HEK293 (cell line): ENCODE measurements at regions not wholly inside any gene's neighbourhood (a gene's known extent, or its start where the extent isn't known, plus 50 kb on each side); places are given as distances from the start of the nearest gene placed in this dataset.

Source experiments
- CTCF ChIA-PET: fragments of 350-600 bp; formaldehyde crosslinking; extraction: SDS; loops from one replicate; lab custom pipeline; 2021; ENCODE audit warnings: antibody characterized with exemption; lab: Yijun Ruan, JAX
- POLR2A ChIA-PET: fragments of 300-600 bp; formaldehyde crosslinking; extraction: SDS; loops from one replicate; lab custom pipeline; 2020; ENCODE audit warnings: antibody characterized with exemption, inconsistent platforms; lab: Yijun Ruan, JAX
- H3K27ac ChIP-seq: fragments of 200-500 bp; sonication (Bioruptor generic); 2 replicates; pipeline ENCODE4 v1.5.1; 2014; ENCODE audit warnings: low read depth, low read length, control low read depth, inconsistent platforms; ENCODE audit errors: extremely low read depth
- H3K36me3 ChIP-seq, 2 experiments: fragments of 200-500 bp in 1 of 2; sonication (Bioruptor generic) in 1 of 2; 1 replicate in 1 of 2; 2 replicates in 1 of 2; pipeline ENCODE4 v1.5.1; 2014 to 2017; ENCODE audit warnings: inconsistent platforms in 2 of 2, low read length in 2 of 2; ENCODE audit not compliant: control insufficient read depth in 2 of 2, insufficient read depth in 1 of 2
- H3K4me1 ChIP-seq: fragments of 200-500 bp; sonication (Bioruptor generic); 2 replicates; pipeline ENCODE4 v1.5.1; 2014; ENCODE audit warnings: mild to moderate bottlenecking, low read length, inconsistent platforms; ENCODE audit not compliant: control insufficient read depth, insufficient read depth
- H3K4me3 ChIP-seq: 2 replicates; pipeline ENCODE4 v1.5.1; 2011; ENCODE audit warnings: low read depth, mild to moderate bottlenecking, control low read depth, low read length, moderate library complexity
- H3K9me3 ChIP-seq: fragments of 200-500 bp; sonication (Bioruptor generic); 2 replicates; pipeline ENCODE4 v1.5.1; 2014; ENCODE audit warnings: low read depth, low read length, inconsistent platforms; ENCODE audit not compliant: control insufficient read depth, insufficient read depth
- GLI4 ChIP-seq: fragments of 450-650 bp; formaldehyde crosslinking; IDR thresholded peaks from 2 replicates; pipeline ENCODE4 v1.5.1; 2016; ENCODE audit warnings: missing biosample characterization, missing genetic modification characterization
- KLF16 ChIP-seq: fragments of 450-650 bp; formaldehyde crosslinking; IDR thresholded peaks from 2 replicates; pipeline ENCODE4 v1.5.1; 2017; ENCODE audit warnings: missing biosample characterization, missing genetic modification characterization
- SALL2 ChIP-seq: fragments of 450-650 bp; formaldehyde crosslinking; IDR thresholded peaks from 2 replicates; pipeline ENCODE4 v1.5.0; 2017; ENCODE audit warnings: missing biosample characterization, mild to moderate bottlenecking, missing genetic modification characterization, borderline replicate concordance
- TRIM28 ChIP-seq: IDR thresholded peaks from 2 replicates; pipeline ENCODE4 v1.6.1; 2011; ENCODE audit warnings: low read length, control low read depth, borderline replicate concordance
- ZFP69B ChIP-seq: fragments of 450-650 bp; formaldehyde crosslinking; IDR thresholded peaks from 2 replicates; pipeline ENCODE4 v1.5.1; 2016; ENCODE audit warnings: missing biosample characterization, missing genetic modification characterization
- ZNF175 ChIP-seq: fragments of 450-650 bp; formaldehyde crosslinking; IDR thresholded peaks from 2 replicates; pipeline ENCODE4 v1.5.1; 2016; ENCODE audit warnings: missing biosample characterization, missing genetic modification characterization
- ZNF202 ChIP-seq: fragments of 450-650 bp; formaldehyde crosslinking; IDR thresholded peaks from 2 replicates; pipeline ENCODE4 v1.5.1; 2016; ENCODE audit warnings: missing biosample characterization, missing genetic modification characterization, borderline replicate concordance
- ZNF239 ChIP-seq: fragments of 450-650 bp; formaldehyde crosslinking; IDR thresholded peaks from 2 replicates; pipeline ENCODE4 v1.5.1; 2016; ENCODE audit warnings: missing biosample characterization, missing genetic modification characterization
- ZNF274 ChIP-seq, 2 experiments: fragments of 200-500 bp in 1 of 2; fragments of 450-650 bp in 1 of 2; sonication (Bioruptor generic) in 1 of 2; formaldehyde crosslinking in 1 of 2; IDR thresholded peaks; 2 replicates each; pipeline versions ENCODE4 v1.5.1 to v1.6.1; 2014 to 2016; ENCODE audit warnings: borderline replicate concordance in 1 of 2, inconsistent platforms in 1 of 2, low read length in 1 of 2, missing biosample characterization in 1 of 2, missing genetic modification characterization in 1 of 2
- ZNF292 ChIP-seq: fragments of 450-650 bp; formaldehyde crosslinking; IDR thresholded peaks from 2 replicates; pipeline ENCODE4 v1.5.1; 2016; ENCODE audit warnings: low read depth, missing biosample characterization, missing genetic modification characterization, borderline replicate concordance
- ZNF335 ChIP-seq: fragments of 450-650 bp; formaldehyde crosslinking; conservative IDR thresholded peaks from 2 replicates; pipeline ENCODE4 v1.5.1; 2016; ENCODE audit warnings: missing biosample characterization, missing genetic modification characterization
- ZNF354C ChIP-seq: fragments of 450-650 bp; formaldehyde crosslinking; IDR thresholded peaks from 2 replicates; pipeline ENCODE4 v1.5.1; 2016; ENCODE audit warnings: missing biosample characterization, missing genetic modification characterization, low read depth, borderline replicate concordance
- ZNF510 ChIP-seq: fragments of 450-650 bp; formaldehyde crosslinking; IDR thresholded peaks from 2 replicates; pipeline ENCODE4 v1.5.1; 2018; ENCODE audit warnings: mild to moderate bottlenecking, missing genetic modification characterization, missing biosample characterization; ENCODE audit not compliant: insufficient replicate concordance
- ZNF558 ChIP-seq: fragments of 450-650 bp; formaldehyde crosslinking; IDR thresholded peaks from 2 replicates; pipeline ENCODE4 v1.5.1; 2016; ENCODE audit warnings: missing biosample characterization, missing genetic modification characterization
- ZNF623 ChIP-seq: fragments of 450-650 bp; formaldehyde crosslinking; IDR thresholded peaks from 2 replicates; pipeline ENCODE4 v1.5.1; 2016; ENCODE audit warnings: missing biosample characterization, missing genetic modification characterization
- ZNF707 ChIP-seq: fragments of 450-650 bp; formaldehyde crosslinking; IDR thresholded peaks from 2 replicates; pipeline ENCODE4 v1.5.1; 2016; ENCODE audit warnings: missing biosample characterization, missing genetic modification characterization
- ZNF76 ChIP-seq: fragments of 450-650 bp; formaldehyde crosslinking; IDR thresholded peaks from 2 replicates; pipeline ENCODE4; 2016; ENCODE audit warnings: low read depth, missing biosample characterization, missing genetic modification characterization, borderline replicate concordance
- ZSCAN23 ChIP-seq: fragments of 450-650 bp; formaldehyde crosslinking; IDR thresholded peaks from 2 replicates; pipeline ENCODE4 v1.5.1; 2016; ENCODE audit warnings: missing biosample characterization, missing genetic modification characterization
- TF ChIP-seq, protein P1 (sequence below): fragments of 450-650 bp; formaldehyde crosslinking; IDR thresholded peaks from 2 replicates; pipeline ENCODE4 v1.5.1; 2016; ENCODE audit warnings: missing biosample characterization, missing genetic modification characterization, borderline replicate concordance
- TF ChIP-seq, protein P2 (sequence below): fragments of 450-650 bp; formaldehyde crosslinking; IDR thresholded peaks from 2 replicates; pipeline ENCODE4 v1.5.1; 2016; ENCODE audit warnings: missing biosample characterization, missing genetic modification characterization
- TF ChIP-seq, protein P3 (sequence below): fragments of 450-650 bp; formaldehyde crosslinking; IDR thresholded peaks from 2 replicates; pipeline ENCODE4 v1.5.1; 2016; ENCODE audit warnings: missing biosample characterization, missing genetic modification characterization
- TF ChIP-seq, protein P4 (sequence below): fragments of 450-650 bp; formaldehyde crosslinking; IDR thresholded peaks from 2 replicates; pipeline ENCODE4 v1.5.1; 2016; ENCODE audit warnings: missing biosample characterization, missing genetic modification characterization
- TF ChIP-seq, protein P5 (sequence below): fragments of 450-650 bp; formaldehyde crosslinking; optimal IDR thresholded peaks from 2 replicates; pipeline ENCODE3; 2016; ENCODE audit warnings: missing biosample characterization, mild to moderate bottlenecking, missing genetic modification characterization

DNA sequence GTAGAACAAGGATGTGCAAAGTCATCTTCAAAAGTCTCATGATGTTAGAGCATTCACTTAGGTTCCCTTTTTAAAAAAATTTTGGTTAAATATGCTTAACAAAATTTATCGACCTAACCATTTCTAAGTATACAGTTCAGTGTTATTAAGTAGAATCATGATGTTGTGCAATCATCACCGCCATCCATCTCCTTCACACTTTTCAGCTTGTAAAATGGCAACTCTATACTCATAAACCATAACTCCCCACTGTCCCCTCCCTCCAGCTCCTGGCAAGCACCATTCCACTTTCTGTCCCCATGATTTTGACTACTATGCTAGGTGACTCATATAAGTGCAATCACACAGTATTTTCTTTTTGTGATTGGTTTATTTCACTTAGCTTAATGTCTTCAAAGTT, 895.0 kb downstream of the TBL1XR1 start:
- Histone ChIP-seq H3K36me3 (no peaks in the 10 kb centered on the region), H3K4me3 (no peak overlapping the region), H3K4me1 (no peaks in the 10 kb centered on the region), H3K9me3 (no peaks in the 10 kb centered on the region), H3K27ac (no peak overlapping the region)
- TF ChIP-seq ZNF292 (no peak), ZNF274 (IDR thresholded peaks at IDR 0.05; ENCODE audit: low read length) (no peak), ZNF274 (tag by site-specific recombination; IDR thresholded peaks at IDR 0.05; ENCODE audit: borderline replicate concordance) (no peak), ZNF175 (tag by site-specific recombination) (no peak), TRIM28 (no peak), ZNF76 (tag by site-specific recombination) (no peak), ZNF510 (no peak), ZNF558 (tag by site-specific recombination) (no peak), ZNF707 (no peak), ZNF202 (no peak), ZNF354C (no peak)
- TF ChIP-seq, protein P1, sequence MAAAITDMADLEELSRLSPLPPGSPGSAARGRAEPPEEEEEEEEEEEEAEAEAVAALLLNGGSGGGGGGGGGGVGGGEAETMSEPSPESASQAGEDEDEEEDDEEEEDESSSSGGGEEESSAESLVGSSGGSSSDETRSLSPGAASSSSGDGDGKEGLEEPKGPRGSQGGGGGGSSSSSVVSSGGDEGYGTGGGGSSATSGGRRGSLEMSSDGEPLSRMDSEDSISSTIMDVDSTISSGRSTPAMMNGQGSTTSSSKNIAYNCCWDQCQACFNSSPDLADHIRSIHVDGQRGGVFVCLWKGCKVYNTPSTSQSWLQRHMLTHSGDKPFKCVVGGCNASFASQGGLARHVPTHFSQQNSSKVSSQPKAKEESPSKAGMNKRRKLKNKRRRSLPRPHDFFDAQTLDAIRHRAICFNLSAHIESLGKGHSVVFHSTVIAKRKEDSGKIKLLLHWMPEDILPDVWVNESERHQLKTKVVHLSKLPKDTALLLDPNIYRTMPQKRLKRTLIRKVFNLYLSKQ (tag by site-specific recombination): no peak
- TF ChIP-seq, protein P2, sequence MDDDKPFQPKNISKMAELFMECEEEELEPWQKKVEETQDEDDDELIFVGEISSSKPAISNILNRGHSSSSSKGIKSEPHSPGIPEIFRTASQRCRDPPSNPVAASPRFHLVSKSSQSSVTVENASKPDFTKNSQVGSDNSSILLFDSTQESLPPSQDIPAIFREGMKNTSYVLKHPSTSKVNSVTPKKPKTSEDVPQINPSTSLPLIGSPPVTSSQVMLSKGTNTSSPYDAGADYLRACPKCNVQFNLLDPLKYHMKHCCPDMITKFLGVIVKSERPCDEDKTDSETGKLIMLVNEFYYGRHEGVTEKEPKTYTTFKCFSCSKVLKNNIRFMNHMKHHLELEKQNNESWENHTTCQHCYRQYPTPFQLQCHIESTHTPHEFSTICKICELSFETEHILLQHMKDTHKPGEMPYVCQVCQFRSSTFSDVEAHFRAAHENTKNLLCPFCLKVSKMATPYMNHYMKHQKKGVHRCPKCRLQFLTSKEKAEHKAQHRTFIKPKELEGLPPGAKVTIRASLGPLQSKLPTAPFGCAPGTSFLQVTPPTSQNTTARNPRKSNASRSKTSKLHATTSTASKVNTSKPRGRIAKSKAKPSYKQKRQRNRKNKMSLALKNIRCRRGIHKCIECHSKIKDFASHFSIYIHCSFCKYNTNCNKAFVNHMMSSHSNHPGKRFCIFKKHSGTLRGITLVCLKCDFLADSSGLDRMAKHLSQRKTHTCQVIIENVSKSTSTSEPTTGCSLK (tag by site-specific recombination): no peak
- ChIA-PET CTCF (no interaction called here), POLR2A (no interaction called here)

DNA sequence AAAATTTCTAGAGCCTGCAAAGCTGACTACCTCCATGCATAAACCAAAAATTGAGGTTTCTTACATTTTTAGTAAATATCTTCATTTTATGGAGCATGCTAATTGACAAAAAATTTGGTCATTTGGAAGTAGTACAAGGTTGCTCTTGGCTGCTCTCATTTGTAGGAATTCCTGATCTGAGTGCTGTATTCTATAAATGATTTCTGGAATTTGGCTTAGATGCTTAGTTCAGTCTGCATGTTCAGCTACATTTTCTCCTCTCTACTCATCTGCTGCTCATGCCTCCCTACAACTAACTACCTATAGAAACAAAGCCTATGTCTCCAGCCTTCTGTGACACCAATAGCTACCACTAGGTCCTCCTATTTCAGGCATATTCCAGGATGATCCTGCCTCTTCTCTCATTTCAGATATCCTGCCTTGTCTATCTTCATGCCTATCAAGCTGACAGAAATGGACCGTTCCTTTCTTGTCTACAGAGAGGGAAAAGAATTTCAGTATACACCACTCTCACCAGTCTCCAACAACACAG, 901.1 kb downstream of the TBL1XR1 start:
- H3K36me3 ChIP-seq: no peaks in the 10 kb centered on the region
- no peak overlapping the region for H3K4me3 ChIP-seq
- POLR2A ChIA-PET: no interaction called here
- no peaks in the 10 kb centered on the region for H3K4me1 ChIP-seq
- no peak for TF ChIP-seq SALL2 (tag by site-specific recombination)
- no peak for TF ChIP-seq GLI4
- no peak for TF ChIP-seq ZSCAN23 (tag by site-specific recombination)
- no peak for TF ChIP-seq ZNF239 (tag by site-specific recombination)
- no peak for TF ChIP-seq ZNF335 (tag by site-specific recombination)
- TF ChIP-seq ZFP69B (tag by site-specific recombination): no peak
- TF ChIP-seq, protein P3, sequence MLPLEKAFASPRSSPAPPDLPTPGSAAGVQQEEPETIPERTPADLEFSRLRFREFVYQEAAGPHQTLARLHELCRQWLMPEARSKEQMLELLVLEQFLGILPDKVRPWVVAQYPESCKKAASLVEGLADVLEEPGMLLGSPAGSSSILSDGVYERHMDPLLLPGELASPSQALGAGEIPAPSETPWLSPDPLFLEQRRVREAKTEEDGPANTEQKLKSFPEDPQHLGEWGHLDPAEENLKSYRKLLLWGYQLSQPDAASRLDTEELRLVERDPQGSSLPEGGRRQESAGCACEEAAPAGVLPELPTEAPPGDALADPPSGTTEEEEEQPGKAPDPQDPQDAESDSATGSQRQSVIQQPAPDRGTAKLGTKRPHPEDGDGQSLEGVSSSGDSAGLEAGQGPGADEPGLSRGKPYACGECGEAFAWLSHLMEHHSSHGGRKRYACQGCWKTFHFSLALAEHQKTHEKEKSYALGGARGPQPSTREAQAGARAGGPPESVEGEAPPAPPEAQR (tag by site-specific recombination): no peak
- TF ChIP-seq, protein P4, sequence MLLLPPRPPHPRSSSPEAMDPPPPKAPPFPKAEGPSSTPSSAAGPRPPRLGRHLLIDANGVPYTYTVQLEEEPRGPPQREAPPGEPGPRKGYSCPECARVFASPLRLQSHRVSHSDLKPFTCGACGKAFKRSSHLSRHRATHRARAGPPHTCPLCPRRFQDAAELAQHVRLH (tag by site-specific recombination): no peak
- no peak for TF ChIP-seq KLF16
- no peak for TF ChIP-seq ZNF623 (tag by site-specific recombination)
- TF ChIP-seq, protein P5, sequence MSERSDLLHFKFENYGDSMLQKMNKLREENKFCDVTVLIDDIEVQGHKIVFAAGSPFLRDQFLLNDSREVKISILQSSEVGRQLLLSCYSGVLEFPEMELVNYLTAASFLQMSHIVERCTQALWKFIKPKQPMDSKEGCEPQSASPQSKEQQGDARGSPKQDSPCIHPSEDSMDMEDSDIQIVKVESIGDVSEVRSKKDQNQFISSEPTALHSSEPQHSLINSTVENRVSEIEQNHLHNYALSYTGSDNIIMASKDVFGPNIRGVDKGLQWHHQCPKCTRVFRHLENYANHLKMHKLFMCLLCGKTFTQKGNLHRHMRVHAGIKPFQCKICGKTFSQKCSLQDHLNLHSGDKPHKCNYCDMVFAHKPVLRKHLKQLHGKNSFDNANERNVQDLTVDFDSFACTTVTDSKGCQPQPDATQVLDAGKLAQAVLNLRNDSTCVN (tag by site-specific recombination): no peak
- TF ChIP-seq, all 188 proteins: peak for 0
- CTCF ChIA-PET: no interaction called here
- H3K27ac ChIP-seq: no peak overlapping the region
- H3K9me3 ChIP-seq: no peaks in the 10 kb centered on the region
